ENCODE measurements at regions not wholly inside any gene's neighbourhood (a gene's known extent, or its start where the extent isn't known, plus 50 kb on each side); places are given as distances from the start of the nearest gene placed in this dataset.

GRCh38 chr21:15354516-15354915, 289.7 kb upstream of the NRIP1 start:
- DNase-seq = no peak
- H3K27me3 ChIP-seq (ENCODE audit: control insufficient read depth, insufficient read depth, low read length) = no peaks in the 10 kb centered on the region
- no peaks in the 10 kb centered on the region for H3K9me3 ChIP-seq (replicated peaks; ENCODE audit: control insufficient read depth, low read depth, low read length)
- no peaks in the 10 kb centered on the region for H3K4me1 ChIP-seq (ENCODE audit: control insufficient read depth, insufficient read depth, low read length)
- H3K27ac ChIP-seq (ENCODE audit: low read length) = peak overlapping the region; percentile 33
- no CpG with 5 or more reads among the region's 3 CpGs for WGBS (ENCODE audit: insufficient coverage)
- H3K36me3 ChIP-seq (ENCODE audit: control insufficient read depth, insufficient read depth, low read length) = no peaks in the 10 kb centered on the region
- no peak overlapping the region for H3K4me3 ChIP-seq (ENCODE audit: low read length)

- Histone ChIP-seq H3K4me3 (ENCODE audit: low read length) (no peak overlapping the region), H3K36me3 (ENCODE audit: control insufficient read depth, insufficient read depth, low read length) (no peaks in the 10 kb centered on the region), H3K27me3 (ENCODE audit: control insufficient read depth, insufficient read depth, low read length) (no peaks in the 10 kb centered on the region), H3K4me1 (ENCODE audit: control insufficient read depth, insufficient read depth, low read length) (no peaks in the 10 kb centered on the region), H3K27ac (ENCODE audit: low read length) (peak overlapping the region; percentile 33), H3K9me3 (replicated peaks; ENCODE audit: control insufficient read depth, low read depth, low read length) (no peaks in the 10 kb centered on the region)
- DNase-seq = peak; percentile 17
- WGBS (ENCODE audit: insufficient coverage) = 40% methylated on average over 6 of the region's 6 CpGs
These were observed 290.3 kb upstream of the NRIP1 start for GRCh38 chr21:15355066-15355465.

DNA sequence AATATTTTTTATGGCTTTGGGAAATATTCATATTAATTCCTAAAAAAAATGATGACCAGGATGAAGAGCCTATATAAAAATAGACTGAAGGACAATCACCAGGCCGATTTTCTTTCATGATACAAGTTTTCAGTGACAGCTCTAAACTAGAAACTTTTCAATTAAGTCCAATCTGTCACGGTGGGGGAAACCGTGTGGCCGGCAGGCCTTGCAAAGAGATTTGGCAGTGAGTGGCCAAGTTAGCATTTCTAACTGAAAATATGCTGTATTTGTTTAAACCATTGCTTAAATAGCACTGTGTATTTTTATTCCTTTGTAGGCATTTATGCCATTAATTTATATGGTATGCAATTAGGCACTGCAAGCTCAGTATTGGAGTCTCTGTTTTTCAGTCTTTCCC, 294.5 kb upstream of the NRIP1 start:
- no peaks in the 10 kb centered on the region for H3K4me1 ChIP-seq (ENCODE audit: control insufficient read depth, insufficient read depth, low read length)
- no peak overlapping the region for H3K4me3 ChIP-seq (ENCODE audit: low read length)
- H3K27me3 ChIP-seq (ENCODE audit: control insufficient read depth, insufficient read depth, low read length) = no peaks in the 10 kb centered on the region
- no CpG with 5 or more reads among the region's 4 CpGs for WGBS (ENCODE audit: insufficient coverage)
- H3K9me3 ChIP-seq (replicated peaks; ENCODE audit: control insufficient read depth, low read depth, low read length) = no peaks in the 10 kb centered on the region
- no peak overlapping the region for H3K27ac ChIP-seq (ENCODE audit: low read length)
- DNase-seq = no peak
- H3K36me3 ChIP-seq (ENCODE audit: control insufficient read depth, insufficient read depth, low read length) = no peaks in the 10 kb centered on the region

DNA sequence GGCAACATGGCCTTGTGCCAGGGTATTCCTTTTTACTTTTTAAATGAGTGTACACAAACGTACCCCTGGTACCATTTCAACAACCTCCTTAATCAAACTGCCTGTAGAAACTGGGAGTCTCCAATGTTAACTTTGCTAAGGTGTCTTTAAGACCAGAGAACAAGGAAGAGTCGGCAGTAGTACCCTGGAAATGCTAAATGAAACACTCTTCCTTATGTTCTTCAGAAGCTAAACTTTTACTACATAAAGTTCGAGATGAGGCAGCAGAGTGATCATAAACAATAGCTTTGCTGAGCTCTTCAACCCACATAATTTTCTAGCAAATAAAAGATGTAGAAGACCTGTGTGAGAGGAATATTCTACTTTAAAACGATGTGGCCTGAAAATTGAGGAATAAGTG, 297.7 kb upstream of the NRIP1 start:
- Histone ChIP-seq H3K4me1 (ENCODE audit: control insufficient read depth, insufficient read depth, low read length) (no peaks in the 10 kb centered on the region), H3K27ac (ENCODE audit: low read length) (no peak overlapping the region), H3K36me3 (ENCODE audit: control insufficient read depth, insufficient read depth, low read length) (no peaks in the 10 kb centered on the region), H3K9me3 (replicated peaks; ENCODE audit: control insufficient read depth, low read depth, low read length) (no peaks in the 10 kb centered on the region), H3K27me3 (ENCODE audit: control insufficient read depth, insufficient read depth, low read length) (no peaks in the 10 kb centered on the region), H3K4me3 (ENCODE audit: low read length) (no peak overlapping the region)
- 80% methylated on average over 1 of the region's 4 CpGs for WGBS (ENCODE audit: insufficient coverage)
- no peak for DNase-seq

DNA sequence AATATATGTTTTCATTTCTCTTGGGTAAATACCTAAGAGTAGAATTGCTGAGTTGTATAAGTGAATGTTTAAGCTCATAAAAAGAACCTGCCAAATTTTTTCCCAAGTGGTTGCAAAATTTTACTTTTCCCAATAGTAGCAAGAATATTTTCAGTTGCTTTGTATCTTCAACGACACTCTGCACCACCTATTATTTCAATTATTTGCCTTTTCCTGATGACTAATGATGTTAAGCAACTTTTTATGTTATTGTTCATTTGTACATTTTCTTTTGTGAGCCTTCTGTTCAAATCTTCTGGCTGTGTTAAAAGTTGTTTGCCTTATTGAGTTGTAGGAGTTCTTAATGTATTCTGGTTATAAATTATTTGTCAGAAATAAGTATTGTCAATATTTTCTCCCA, 299.1 kb upstream of the NRIP1 start:
- DNase-seq = no peak
- H3K27me3 ChIP-seq (ENCODE audit: control insufficient read depth, insufficient read depth, low read length) = no peaks in the 10 kb centered on the region
- no CpG with 5 or more reads among the region's 1 CpG for WGBS (ENCODE audit: insufficient coverage)
- H3K9me3 ChIP-seq (replicated peaks; ENCODE audit: control insufficient read depth, low read depth, low read length) = no peaks in the 10 kb centered on the region
- no peak overlapping the region for H3K27ac ChIP-seq (ENCODE audit: low read length)
- H3K36me3 ChIP-seq (ENCODE audit: control insufficient read depth, insufficient read depth, low read length) = no peaks in the 10 kb centered on the region
- H3K4me1 ChIP-seq (ENCODE audit: control insufficient read depth, insufficient read depth, low read length) = no peaks in the 10 kb centered on the region
- H3K4me3 ChIP-seq (ENCODE audit: low read length) = no peak overlapping the region

DNA sequence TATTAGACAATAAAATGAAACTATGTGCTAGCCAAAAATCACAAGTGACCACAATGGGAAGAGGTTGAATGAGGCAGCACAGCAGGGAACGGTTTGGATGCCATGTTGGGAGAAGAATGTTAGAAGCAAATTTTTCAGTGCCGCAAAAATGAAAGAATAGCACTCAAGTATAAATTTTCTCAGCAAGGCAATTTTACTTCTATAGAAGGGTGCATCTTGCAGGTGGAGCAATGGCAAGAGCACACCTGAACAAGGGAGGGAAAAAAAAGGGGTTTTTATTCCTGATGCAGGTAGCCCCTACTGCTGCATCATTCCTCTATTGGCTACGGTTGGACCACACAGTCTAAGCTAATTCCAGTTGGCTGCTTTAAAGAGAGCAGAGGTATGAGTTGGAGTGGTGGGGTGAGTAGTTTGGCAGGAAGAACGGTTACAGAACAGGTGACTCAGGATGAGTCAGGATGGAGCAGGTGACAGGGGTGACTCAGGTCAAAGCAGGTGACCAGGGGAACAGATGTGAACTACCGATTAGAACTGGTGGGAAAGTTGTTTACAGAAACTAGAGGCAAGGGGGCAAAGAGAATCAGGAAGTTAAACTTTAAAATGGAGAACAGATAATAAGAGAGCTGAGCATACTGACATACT, 301.1 kb upstream of the NRIP1 start:
- no peaks in the 10 kb centered on the region for H3K9me3 ChIP-seq (replicated peaks; ENCODE audit: control insufficient read depth, low read depth, low read length)
- H3K27ac ChIP-seq (ENCODE audit: low read length) = no peak overlapping the region
- no peaks in the 10 kb centered on the region for H3K36me3 ChIP-seq (ENCODE audit: control insufficient read depth, insufficient read depth, low read length)
- H3K4me3 ChIP-seq (ENCODE audit: low read length) = no peak overlapping the region
- no peak for DNase-seq
- no peaks in the 10 kb centered on the region for H3K27me3 ChIP-seq (ENCODE audit: control insufficient read depth, insufficient read depth, low read length)
- WGBS (ENCODE audit: insufficient coverage) = 63% methylated on average over 1 of the region's 5 CpGs
- no peaks in the 10 kb centered on the region for H3K4me1 ChIP-seq (ENCODE audit: control insufficient read depth, insufficient read depth, low read length)

- H3K36me3 ChIP-seq (ENCODE audit: control insufficient read depth, insufficient read depth, low read length) = no peaks in the 10 kb centered on the region
- H3K9me3 ChIP-seq (replicated peaks; ENCODE audit: control insufficient read depth, low read depth, low read length) = no peaks in the 10 kb centered on the region
- WGBS (ENCODE audit: insufficient coverage) = no CpG with 5 or more reads among the region's 1 CpG
- no peak for DNase-seq
- no peak overlapping the region for H3K27ac ChIP-seq (ENCODE audit: low read length)
- H3K4me3 ChIP-seq (ENCODE audit: low read length) = no peak overlapping the region
- H3K27me3 ChIP-seq (ENCODE audit: control insufficient read depth, insufficient read depth, low read length) = no peaks in the 10 kb centered on the region
- H3K4me1 ChIP-seq (ENCODE audit: control insufficient read depth, insufficient read depth, low read length) = no peaks in the 10 kb centered on the region
These were observed 301.8 kb upstream of the NRIP1 start for GRCh38 chr21:15366555-15366954.

- no peaks in the 10 kb centered on the region for H3K36me3 ChIP-seq (ENCODE audit: control insufficient read depth, insufficient read depth, low read length)
- 88% methylated on average over 1 of the region's 7 CpGs for WGBS (ENCODE audit: insufficient coverage)
- H3K9me3 ChIP-seq (replicated peaks; ENCODE audit: control insufficient read depth, low read depth, low read length) = no peaks in the 10 kb centered on the region
- H3K27ac ChIP-seq (ENCODE audit: low read length) = no peak overlapping the region
- no peaks in the 10 kb centered on the region for H3K4me1 ChIP-seq (ENCODE audit: control insufficient read depth, insufficient read depth, low read length)
- no peak for DNase-seq
- no peaks in the 10 kb centered on the region for H3K27me3 ChIP-seq (ENCODE audit: control insufficient read depth, insufficient read depth, low read length)
- H3K4me3 ChIP-seq (ENCODE audit: low read length) = no peak overlapping the region
These were observed 302.3 kb upstream of the NRIP1 start for GRCh38 chr21:15367061-15367626.

GRCh38 chr21:15370462-15370975, 305.7 kb upstream of the NRIP1 start:
- Histone ChIP-seq H3K36me3 (ENCODE audit: control insufficient read depth, insufficient read depth, low read length) (no peaks in the 10 kb centered on the region), H3K27ac (ENCODE audit: low read length) (no peak overlapping the region), H3K9me3 (replicated peaks; ENCODE audit: control insufficient read depth, low read depth, low read length) (no peaks in the 10 kb centered on the region), H3K4me1 (ENCODE audit: control insufficient read depth, insufficient read depth, low read length) (no peaks in the 10 kb centered on the region), H3K27me3 (ENCODE audit: control insufficient read depth, insufficient read depth, low read length) (no peaks in the 10 kb centered on the region), H3K4me3 (ENCODE audit: low read length) (no peak overlapping the region)
- 67% methylated on average over 6 of the region's 8 CpGs for WGBS (ENCODE audit: insufficient coverage)
- no peak for DNase-seq

DNA sequence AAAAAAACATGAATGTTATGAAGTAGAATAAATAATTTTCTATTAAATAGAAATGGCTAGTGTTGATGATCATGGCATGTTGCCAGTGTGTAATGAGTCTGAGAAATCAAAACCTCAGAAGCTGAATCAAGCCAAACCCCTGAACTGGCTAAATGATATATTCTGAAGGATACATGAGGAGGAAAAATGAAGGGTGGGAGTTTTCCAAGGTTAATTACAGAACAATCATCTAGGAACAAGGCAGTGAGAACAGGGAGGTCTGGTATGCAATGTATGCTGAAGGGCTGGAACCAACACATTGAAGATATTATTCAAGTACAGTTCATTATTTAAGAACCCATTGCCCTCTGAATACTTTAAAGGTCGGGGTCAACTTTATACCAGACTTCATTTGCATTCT, 309.1 kb upstream of the NRIP1 start:
- no peak for DNase-seq
- WGBS (ENCODE audit: insufficient coverage) = no CpG with 5 or more reads among the region's 1 CpG
- Histone ChIP-seq H3K27me3 (ENCODE audit: control insufficient read depth, insufficient read depth, low read length) (no peaks in the 10 kb centered on the region), H3K36me3 (ENCODE audit: control insufficient read depth, insufficient read depth, low read length) (no peaks in the 10 kb centered on the region), H3K9me3 (replicated peaks; ENCODE audit: control insufficient read depth, low read depth, low read length) (no peaks in the 10 kb centered on the region), H3K27ac (ENCODE audit: low read length) (no peak overlapping the region), H3K4me1 (ENCODE audit: control insufficient read depth, insufficient read depth, low read length) (no peaks in the 10 kb centered on the region), H3K4me3 (ENCODE audit: low read length) (no peak overlapping the region)

Data from muscle of leg (tissue), 3 donors.